ENCODE measurements at regions not wholly inside any gene's neighbourhood (a gene's known extent, or its start where the extent isn't known, plus 50 kb on each side); places are given as distances from the start of the nearest gene placed in this dataset.
A peak's percentile ranks its signal among the peaks of the same experiment; 100 is the strongest.

DNA sequence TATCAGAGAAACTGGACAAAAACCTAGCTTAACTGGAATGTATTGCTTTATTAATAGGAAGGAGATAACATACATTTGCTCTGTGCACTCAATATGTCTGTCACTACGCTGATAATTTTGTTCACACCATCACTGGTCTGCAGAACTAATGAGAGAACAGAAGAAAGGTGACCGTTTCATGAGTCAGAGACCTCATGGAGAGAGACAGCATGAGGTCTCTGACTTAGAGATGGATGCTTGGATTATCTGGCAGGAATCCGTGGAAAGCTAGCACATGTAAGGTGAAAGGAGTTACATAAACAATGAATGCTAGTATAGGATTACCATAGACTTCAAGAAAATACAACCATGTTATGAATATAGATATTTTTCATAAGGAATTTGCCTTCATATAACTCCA, 947.3 kb downstream of the IPMK start:
- Histone ChIP-seq H3K4me1 (ENCODE audit: control insufficient read depth in 2 of 3, insufficient read depth in 2 of 3, low read depth in 1 of 3, low read length in 3 of 3) (no peaks in the 10 kb centered on the region), H3K9me3 (ENCODE audit: control insufficient read depth in 2 of 3, insufficient read depth in 1 of 3, low read length in 3 of 3) (no peaks in the 10 kb centered on the region), H3K27me3 (ENCODE audit: control insufficient read depth, insufficient read depth, low read length) (no peaks in the 10 kb centered on the region), H3K9ac (ENCODE audit: low read length in 3 of 3) (no peak overlapping the region), H3K4me3 (ENCODE audit: low read length in 3 of 3) (no peak overlapping the region), H3K36me3 (ENCODE audit: control insufficient read depth in 2 of 3, insufficient read depth in 3 of 3, low read length in 3 of 3) (no peaks in the 10 kb centered on the region), H3K27ac (ENCODE audit: low read depth in 2 of 2, low read length in 2 of 2) (no peak overlapping the region)
- TF ChIP-seq, protein P1, sequence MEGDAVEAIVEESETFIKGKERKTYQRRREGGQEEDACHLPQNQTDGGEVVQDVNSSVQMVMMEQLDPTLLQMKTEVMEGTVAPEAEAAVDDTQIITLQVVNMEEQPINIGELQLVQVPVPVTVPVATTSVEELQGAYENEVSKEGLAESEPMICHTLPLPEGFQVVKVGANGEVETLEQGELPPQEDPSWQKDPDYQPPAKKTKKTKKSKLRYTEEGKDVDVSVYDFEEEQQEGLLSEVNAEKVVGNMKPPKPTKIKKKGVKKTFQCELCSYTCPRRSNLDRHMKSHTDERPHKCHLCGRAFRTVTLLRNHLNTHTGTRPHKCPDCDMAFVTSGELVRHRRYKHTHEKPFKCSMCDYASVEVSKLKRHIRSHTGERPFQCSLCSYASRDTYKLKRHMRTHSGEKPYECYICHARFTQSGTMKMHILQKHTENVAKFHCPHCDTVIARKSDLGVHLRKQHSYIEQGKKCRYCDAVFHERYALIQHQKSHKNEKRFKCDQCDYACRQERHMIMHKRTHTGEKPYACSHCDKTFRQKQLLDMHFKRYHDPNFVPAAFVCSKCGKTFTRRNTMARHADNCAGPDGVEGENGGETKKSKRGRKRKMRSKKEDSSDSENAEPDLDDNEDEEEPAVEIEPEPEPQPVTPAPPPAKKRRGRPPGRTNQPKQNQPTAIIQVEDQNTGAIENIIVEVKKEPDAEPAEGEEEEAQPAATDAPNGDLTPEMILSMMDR (IDR thresholded peaks at IDR 0.05; ENCODE audit: borderline replicate concordance, extremely low read depth, insufficient read depth): no peak
- intact Hi-C loops (cut with DNase I): no loop called here
- FAIRE-seq (no peak), DNase-seq (no peak)

DNA sequence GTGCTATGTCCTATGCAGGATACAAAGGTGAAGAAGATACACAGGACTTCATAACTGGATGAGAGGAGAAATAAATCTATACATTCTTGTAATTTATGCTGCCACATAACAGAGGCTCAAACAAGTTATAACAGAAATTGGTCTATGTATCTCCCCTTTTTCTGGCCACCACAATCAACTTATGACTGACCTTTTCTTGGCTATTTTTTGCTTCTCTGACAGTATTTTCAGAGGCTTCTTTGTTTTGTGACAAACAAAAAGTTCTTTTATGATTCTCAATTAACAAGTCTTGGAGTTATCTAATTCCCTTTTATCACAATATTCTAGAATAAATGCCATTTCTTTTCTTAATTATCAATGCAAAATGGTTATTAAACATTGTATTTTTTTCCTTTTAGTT, 953.0 kb upstream of the ZWINT start:
- no peak overlapping the region for H3K4me3 ChIP-seq (ENCODE audit: low read length in 3 of 3)
- H3K27ac ChIP-seq (ENCODE audit: low read depth in 2 of 2, low read length in 2 of 2): no peak overlapping the region
- no peaks in the 10 kb centered on the region for H3K9me3 ChIP-seq (ENCODE audit: control insufficient read depth in 2 of 3, insufficient read depth in 1 of 3, low read length in 3 of 3)
- H3K9ac ChIP-seq (ENCODE audit: low read length in 3 of 3): no peak overlapping the region
- intact Hi-C loops (cut with DNase I): no loop called here
- no peaks in the 10 kb centered on the region for H3K27me3 ChIP-seq (ENCODE audit: control insufficient read depth, insufficient read depth, low read length)
- DNase-seq (no peak), FAIRE-seq (no peak)
- no peaks in the 10 kb centered on the region for H3K36me3 ChIP-seq (ENCODE audit: control insufficient read depth in 2 of 3, insufficient read depth in 3 of 3, low read length in 3 of 3)
- no peaks in the 10 kb centered on the region for H3K4me1 ChIP-seq (ENCODE audit: control insufficient read depth in 2 of 3, insufficient read depth in 2 of 3, low read depth in 1 of 3, low read length in 3 of 3)
- TF ChIP-seq, protein P1 (IDR thresholded peaks at IDR 0.05; ENCODE audit: borderline replicate concordance, extremely low read depth, insufficient read depth): no peak

DNA sequence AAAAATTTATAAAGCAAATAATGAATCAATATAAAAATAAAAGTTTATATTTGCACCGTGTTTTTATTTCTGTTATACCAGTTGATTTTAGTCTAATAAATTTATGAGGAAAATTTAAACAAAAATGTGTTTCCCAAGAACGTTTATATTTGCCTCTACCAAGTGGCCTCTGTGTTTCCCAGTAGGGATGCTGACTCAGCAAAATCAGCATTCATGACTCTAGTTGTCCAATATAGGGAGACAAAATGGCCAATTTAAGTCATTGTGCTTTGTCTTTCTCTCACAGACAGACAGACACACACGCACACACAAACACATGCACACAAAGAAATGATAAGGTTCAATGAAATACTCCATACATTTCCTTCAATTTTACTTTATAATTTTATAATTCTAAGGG, 942.5 kb upstream of the ZWINT start:
- Histone ChIP-seq H3K9ac (ENCODE audit: low read length in 3 of 3) (no peak overlapping the region), H3K9me3 (ENCODE audit: control insufficient read depth in 2 of 3, insufficient read depth in 1 of 3, low read length in 3 of 3) (no peaks in the 10 kb centered on the region), H3K27ac (ENCODE audit: low read depth in 2 of 2, low read length in 2 of 2) (no peak overlapping the region), H3K27me3 (ENCODE audit: control insufficient read depth, insufficient read depth, low read length) (no peaks in the 10 kb centered on the region), H3K36me3 (ENCODE audit: control insufficient read depth in 2 of 3, insufficient read depth in 3 of 3, low read length in 3 of 3) (no peaks in the 10 kb centered on the region), H3K4me1 (ENCODE audit: control insufficient read depth in 2 of 3, insufficient read depth in 2 of 3, low read depth in 1 of 3, low read length in 3 of 3) (no peaks in the 10 kb centered on the region), H3K4me3 (ENCODE audit: low read length in 3 of 3) (no peak overlapping the region)
- DNase-seq (no peak), FAIRE-seq (no peak)
- intact Hi-C loops (cut with DNase I): no loop called here
- TF ChIP-seq, protein P1 (IDR thresholded peaks at IDR 0.05; ENCODE audit: borderline replicate concordance, extremely low read depth, insufficient read depth): no peak

DNA sequence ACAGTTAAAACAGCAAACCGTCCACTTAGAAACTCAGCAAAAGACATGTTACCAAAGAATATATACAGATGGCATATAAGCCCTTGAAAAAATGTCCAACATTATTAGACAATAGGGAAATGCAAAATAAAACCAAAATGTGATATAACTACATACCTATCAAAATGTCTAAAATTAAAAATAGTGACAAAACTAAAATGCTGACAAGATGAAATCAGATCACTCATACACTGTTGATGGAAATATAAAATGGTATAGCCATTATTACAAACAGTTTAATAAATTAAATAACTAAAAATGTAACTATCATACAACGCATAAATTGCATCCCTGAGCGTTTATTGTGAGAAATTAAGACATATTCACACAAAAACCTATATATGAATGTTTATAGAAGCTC, 939.7 kb upstream of the ZWINT start:
- no peak overlapping the region for H3K9ac ChIP-seq (ENCODE audit: low read length in 3 of 3)
- H3K27me3 ChIP-seq (ENCODE audit: control insufficient read depth, insufficient read depth, low read length): no peaks in the 10 kb centered on the region
- FAIRE-seq: peak; percentile 11
- no peaks in the 10 kb centered on the region for H3K4me1 ChIP-seq (ENCODE audit: control insufficient read depth in 2 of 3, insufficient read depth in 2 of 3, low read depth in 1 of 3, low read length in 3 of 3)
- TF ChIP-seq, protein P1 (IDR thresholded peaks at IDR 0.05; ENCODE audit: borderline replicate concordance, extremely low read depth, insufficient read depth): no peak
- H3K4me3 ChIP-seq (ENCODE audit: low read length in 3 of 3): no peak overlapping the region
- DNase-seq: no peak
- H3K9me3 ChIP-seq (ENCODE audit: control insufficient read depth in 2 of 3, insufficient read depth in 1 of 3, low read length in 3 of 3): no peaks in the 10 kb centered on the region
- no peaks in the 10 kb centered on the region for H3K36me3 ChIP-seq (ENCODE audit: control insufficient read depth in 2 of 3, insufficient read depth in 3 of 3, low read length in 3 of 3)
- no peak overlapping the region for H3K27ac ChIP-seq (ENCODE audit: low read depth in 2 of 2, low read length in 2 of 2)
- intact Hi-C loops (cut with DNase I): no loop called here

Measured in kidney (tissue), 13 donors.